Liver (tissue), 3 donors: ENCODE measurements at regions not wholly inside any gene's neighbourhood (a gene's known extent, or its start where the extent isn't known, plus 50 kb on each side); places are given as distances from the start of the nearest gene placed in this dataset.

Experiments used
- JUND ChIP-seq, 2 donors: IDR thresholded peaks; 2 replicates each; pipeline ENCODE4 v1.6.1; 2016; ENCODE audit warnings: antibody characterized with exemption in 2 of 2
- RXRA ChIP-seq, 2 donors: IDR thresholded peaks; 2 replicates each; pipeline ENCODE4 v1.6.1; 2017 to 2018; ENCODE audit warnings: antibody characterized with exemption in 2 of 2, mild to moderate bottlenecking in 1 of 2
- SP1 ChIP-seq: IDR thresholded peaks from 2 replicates; pipeline ENCODE4 v1.6.1; 2018; ENCODE audit warnings: antibody characterized with exemption, mild to moderate bottlenecking
- TF ChIP-seq, protein P1 (sequence below): fragments of 150-350 bp; IDR thresholded peaks from 2 replicates; pipeline ENCODE4 v1.5.1; 2017; ENCODE audit warnings: improper control_type of control experiment, low read depth, low read length; ENCODE audit not compliant: missing input control
- donor health status: healthy.
- donor health status: healthy.

DNA sequence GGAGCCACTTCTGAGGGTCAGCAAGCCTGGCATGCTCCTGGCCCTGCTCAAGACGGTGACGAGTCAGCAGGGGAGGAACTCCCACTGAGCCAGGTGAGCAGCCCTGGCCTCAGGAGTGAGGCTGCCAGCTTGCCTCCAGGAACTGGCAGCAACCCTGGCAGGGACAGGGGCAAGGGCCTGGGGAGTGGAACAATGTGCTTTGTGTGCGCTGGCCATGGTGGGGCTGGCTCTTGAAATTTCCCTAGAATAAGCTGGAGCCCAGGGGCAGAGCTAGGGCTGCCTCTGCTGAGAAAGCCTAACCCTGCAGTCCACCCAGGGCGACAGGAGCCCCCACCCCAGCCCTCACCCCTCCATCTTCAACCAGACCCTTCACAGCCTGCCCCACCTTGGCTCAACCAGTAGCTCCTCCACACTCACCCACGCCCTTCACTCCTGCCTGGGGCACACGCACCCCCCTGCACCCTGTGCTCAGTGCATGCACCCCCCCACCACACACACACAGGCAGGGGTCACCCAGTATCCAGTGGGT lies 88.0 kb downstream of the MRPL14 start:
- TF ChIP-seq, protein P1, sequence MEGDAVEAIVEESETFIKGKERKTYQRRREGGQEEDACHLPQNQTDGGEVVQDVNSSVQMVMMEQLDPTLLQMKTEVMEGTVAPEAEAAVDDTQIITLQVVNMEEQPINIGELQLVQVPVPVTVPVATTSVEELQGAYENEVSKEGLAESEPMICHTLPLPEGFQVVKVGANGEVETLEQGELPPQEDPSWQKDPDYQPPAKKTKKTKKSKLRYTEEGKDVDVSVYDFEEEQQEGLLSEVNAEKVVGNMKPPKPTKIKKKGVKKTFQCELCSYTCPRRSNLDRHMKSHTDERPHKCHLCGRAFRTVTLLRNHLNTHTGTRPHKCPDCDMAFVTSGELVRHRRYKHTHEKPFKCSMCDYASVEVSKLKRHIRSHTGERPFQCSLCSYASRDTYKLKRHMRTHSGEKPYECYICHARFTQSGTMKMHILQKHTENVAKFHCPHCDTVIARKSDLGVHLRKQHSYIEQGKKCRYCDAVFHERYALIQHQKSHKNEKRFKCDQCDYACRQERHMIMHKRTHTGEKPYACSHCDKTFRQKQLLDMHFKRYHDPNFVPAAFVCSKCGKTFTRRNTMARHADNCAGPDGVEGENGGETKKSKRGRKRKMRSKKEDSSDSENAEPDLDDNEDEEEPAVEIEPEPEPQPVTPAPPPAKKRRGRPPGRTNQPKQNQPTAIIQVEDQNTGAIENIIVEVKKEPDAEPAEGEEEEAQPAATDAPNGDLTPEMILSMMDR: no peak
- no peak for TF ChIP-seq JUND (IDR thresholded peaks at IDR 0.05)
- no peak for TF ChIP-seq RXRA (IDR thresholded peaks at IDR 0.05)
- no peak for TF ChIP-seq SP1
